HS-27A (cell line): ENCODE measurements at regions not wholly inside any gene's neighbourhood (a gene's known extent, or its start where the extent isn't known, plus 50 kb on each side); places are given as distances from the start of the nearest gene placed in this dataset.

Experiments used
- DNase-seq: peaks from one replicate; pipeline ENCODE4 v3.0.0-alpha.2; 2012; ENCODE audit warnings: low read depth, missing footprints

DNA sequence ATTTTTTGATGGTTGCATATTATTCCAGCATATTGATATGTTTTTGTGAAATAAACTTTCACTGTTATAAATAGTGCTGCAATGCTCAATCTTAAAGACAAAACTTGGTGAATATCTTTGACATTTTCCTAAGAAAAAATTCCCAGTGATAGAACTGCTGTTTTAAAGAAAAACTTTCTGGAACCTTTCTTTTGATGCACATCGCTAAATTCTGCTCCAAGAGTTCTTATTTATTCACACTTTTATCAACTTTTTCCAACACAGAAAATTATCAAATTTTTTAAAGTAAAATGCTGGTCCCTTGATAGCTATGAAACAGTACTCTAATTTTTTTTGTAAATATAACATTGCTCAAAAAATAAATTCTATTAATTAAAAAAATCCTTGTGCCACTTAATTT is 196.6 kb downstream of the HS3ST3A1 start:
- DNase-seq, result no peak

GRCh38 chr17:13403982-13404946 is 197.5 kb downstream of the HS3ST3A1 start:
- DNase-seq, result no peak

DNA sequence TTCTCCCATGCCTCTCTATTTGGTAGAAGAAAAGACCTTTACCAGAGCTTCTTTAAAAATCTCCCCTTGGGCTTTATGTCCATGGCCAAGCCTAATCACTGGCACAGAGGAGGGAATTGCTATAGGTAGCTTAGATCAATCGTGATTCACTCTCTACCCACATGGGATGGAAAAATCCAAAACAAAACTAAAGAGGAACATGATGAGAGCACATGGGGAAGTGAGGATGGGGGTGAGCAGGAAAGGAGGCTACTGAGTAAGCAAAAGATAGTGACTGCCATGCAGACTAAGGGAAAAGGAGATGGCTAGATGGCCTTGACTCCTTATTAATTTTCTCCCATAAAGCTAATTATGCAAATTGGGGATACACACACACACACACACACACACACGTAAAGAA is 201.2 kb downstream of the HS3ST3A1 start:
- no peak for DNase-seq

GRCh38 chr17:13398853-13399252 is 202.9 kb downstream of the HS3ST3A1 start:
- DNase-seq, result no peak

GRCh38 chr17:13398091-13398490 is 203.6 kb downstream of the HS3ST3A1 start:
- DNase-seq, result no peak

DNA sequence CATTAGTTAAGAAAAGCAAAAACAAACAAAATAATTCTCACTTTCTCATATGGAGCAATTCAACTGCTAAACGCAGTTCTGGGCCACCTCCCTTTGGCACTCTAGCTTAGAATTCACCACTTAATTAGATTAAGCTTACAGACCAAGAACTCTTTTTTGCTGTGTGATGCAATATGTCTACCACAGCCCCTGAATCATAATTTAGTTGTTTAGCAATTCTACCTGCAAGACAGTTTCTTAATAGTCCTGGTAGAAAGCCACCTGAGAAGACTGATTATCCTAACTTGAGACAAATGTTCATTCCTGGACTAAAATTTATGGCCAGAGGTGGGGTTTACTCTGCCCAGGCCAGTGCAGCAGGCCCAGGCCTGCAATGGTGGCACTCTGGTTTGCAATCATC is 205.9 kb downstream of the HS3ST3A1 start:
- DNase-seq, result no peak

- no peak for DNase-seq
Measured at GRCh38 chr17:13395346-13395745, 206.4 kb downstream of the HS3ST3A1 start.

GRCh38 chr17:13393841-13394710 is 207.7 kb downstream of the HS3ST3A1 start:
- no peak for DNase-seq

GRCh38 chr17:13387952-13388351 is 213.8 kb downstream of the HS3ST3A1 start:
- DNase-seq, result no peak

DNA sequence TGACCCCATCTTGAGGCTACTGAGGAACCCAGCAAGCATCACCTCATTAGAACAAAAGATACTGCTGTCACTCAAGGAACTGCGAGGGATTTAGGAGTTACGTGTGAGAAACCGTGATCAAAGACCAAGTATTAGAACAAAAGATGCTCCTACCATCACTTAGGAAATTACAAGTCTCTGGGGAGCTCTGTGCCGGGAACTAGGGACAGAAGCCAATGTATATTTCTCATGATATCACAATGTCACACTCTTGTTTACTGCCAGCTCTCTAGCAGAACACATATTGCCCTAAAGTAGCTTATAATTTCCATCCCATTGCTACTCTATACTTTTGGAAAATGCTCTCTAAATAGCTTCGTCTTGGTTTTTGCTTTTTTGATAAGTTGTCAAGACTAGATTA is 214.5 kb downstream of the HS3ST3A1 start:
- DNase-seq, result no peak

- no peak for DNase-seq
Measured at GRCh38 chr17:13385481-13385911, 216.2 kb downstream of the HS3ST3A1 start.

DNA sequence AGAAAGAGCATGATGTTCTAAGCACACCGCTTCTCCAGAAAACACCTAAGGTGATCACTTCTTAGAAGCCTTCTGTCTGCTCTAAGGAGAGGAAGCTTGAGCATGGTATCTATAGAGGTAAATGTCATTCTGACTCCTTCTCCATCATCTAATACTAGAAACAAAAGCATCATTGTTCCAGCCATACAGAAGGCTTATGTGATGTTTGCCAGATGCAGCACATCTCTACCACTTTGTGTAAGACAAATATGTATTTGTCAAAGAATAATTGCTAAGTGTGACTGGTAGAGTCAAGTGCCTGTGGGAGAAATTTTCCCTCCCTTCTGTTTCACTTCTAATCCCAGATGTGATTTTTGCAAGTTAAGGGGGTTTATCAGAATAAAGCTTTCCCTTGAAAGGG is 217.1 kb downstream of the HS3ST3A1 start:
- no peak for DNase-seq

DNA sequence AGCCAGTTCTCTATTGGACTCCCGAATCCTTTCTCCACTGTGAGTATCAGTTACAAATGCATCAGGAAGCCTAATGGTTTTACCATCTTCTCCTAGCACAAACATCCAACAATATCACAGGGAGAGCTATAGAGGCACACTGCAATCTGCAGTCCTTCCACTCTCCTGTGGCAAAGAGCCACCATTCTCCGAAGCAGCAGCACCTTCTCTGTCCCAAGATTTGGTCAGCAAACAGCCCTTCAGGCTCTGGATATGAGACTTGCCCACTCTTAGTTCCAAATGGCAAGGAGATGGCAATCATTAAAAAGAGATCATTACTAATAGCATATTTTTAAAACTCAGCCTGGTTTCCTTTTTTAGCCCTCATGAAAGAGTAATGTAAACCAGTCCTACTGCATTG is 223.4 kb downstream of the HS3ST3A1 start:
- DNase-seq, result no peak

DNA sequence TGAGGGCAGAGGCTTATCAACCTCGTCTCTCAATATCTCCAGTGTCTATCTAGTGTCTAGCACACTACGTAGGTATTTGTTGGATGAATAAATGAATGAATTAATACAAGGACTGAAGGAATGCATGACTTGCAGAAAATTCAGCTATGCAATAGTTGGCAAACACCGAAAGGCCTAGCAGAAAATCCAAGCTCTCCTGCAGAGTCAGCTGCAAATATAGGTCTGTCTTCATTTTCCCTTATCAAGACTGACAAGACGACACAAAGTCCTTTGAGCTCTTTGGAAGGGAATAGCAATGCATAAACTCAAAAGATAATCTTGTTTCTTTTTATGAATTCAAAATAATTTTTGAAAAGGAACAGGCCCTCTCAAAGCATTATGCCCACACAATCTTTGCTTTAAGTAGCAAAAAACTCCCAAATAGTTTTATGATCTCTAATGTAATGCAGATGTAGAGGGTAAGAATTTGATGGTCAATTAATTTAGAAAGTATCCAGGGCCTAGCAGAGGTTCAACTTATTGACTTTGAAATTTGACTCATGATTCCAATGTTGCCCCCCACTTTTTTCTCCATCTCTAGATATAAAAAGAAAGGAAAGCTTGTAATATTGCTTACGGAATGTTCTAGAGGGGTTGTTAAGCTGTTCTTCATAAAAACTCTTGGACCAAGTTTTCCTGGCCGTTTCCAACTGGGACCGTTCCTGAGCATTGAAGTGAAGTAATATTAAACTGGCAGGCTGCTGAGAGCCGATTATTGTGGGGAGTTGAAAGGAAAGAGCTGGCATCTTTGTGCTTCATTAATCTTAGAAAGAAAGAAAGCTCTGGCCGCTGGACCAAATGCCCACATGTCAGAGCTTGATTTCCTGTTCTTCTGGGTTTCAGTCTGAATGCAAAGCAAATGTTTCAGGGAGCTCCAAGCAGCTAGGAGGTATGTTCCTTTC is 227.3 kb downstream of the HS3ST3A1 start:
- no peak for DNase-seq

DNA sequence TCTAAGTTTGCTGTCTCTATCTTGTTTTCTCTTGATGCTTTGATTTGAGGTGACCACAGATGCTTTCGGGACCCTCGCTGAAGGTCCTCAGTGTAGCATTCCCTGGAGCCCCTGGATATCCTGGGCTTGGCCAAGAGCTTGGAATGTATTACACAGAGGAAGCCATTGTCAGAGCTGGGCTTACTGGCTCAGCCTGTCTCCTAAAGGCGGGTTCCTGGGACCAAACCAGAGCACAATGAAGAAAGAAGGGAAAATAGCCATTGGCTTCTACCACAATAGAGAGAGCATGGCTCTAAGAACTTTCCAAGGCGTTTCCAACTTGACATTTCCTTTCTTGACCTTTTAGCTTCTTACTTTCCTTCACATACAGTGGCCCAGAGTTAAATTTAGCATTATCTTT is 229.3 kb downstream of the HS3ST3A1 start:
- no peak for DNase-seq

DNA sequence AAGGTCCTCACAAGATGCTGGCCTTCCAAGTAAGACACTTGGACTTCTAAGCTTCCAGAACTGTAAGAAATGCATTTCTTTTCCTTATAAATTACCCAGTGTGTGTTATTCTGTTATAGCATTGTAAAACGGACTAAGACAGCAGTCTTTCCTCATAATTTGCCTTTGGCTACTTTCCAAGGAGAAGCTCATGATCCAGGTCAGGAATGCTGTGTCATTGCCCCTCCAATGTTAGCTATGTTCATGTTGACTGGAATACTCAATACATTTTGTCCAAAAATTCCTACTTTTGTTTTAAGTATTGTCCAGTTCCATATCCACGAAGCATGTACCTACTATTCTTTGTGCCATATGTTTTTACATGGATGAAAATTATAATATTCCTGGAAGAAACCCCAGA is 234.6 kb downstream of the HS3ST3A1 start:
- DNase-seq, result no peak

GRCh38 chr17:13365331-13365730 is 236.4 kb downstream of the HS3ST3A1 start:
- DNase-seq, result no peak

- DNase-seq, result no peak
Measured at GRCh38 chr17:13363771-13364170, 238.0 kb downstream of the HS3ST3A1 start.

DNA sequence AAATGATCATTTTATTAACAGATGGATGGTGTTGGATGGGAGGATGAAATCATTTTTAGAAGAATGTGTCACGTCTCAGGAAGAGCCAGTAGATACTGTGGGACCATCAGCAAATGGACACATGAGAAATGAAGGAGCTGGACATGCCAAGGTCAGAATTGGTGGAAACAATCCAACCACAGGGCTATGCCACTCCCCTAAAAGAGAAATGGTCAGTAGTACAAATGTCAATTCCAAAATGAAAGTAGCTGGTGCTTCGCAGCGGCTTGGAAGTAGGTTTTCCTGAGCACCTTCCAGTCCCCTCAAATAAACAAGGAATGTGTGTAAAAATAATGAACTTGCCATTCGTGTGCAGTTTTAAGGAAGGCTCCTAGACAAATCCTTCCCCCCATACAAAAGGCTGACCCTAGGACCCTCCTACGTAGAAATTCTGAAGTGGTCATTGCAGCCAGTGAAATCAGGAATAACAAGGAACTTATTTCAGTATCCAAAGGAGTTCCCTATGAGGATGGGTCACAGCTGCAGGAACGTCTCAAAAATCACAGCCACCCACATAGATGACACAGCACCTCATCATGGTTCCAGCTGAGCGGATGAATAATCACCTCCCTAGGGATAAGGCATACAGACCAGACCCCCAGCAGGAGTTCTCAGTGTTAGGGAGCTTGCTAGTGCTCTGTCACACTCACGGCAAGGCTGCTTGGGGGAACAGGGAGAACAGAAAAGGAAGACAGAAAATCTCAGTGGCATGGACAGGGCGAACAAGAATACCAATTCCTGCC is 239.2 kb downstream of the HS3ST3A1 start:
- no peak for DNase-seq

DNA sequence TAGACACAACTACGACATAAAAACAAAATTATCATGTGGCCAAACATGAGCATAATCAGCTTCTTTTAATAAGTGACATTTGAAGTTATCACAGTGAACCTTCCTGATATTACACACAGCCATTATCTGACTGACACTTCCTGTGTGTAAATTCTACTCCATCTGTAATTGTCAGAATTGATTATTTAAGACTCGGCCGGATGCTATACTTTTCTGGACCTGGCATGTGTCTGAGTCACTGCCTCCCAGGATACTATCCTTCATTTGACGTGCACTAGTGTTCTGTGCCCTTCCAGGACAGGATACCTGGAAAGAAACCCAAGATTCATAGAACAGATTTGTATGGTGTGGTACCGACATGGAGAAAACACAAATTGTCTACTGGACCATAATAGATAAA is 242.0 kb downstream of the HS3ST3A1 start:
- DNase-seq, result no peak

DNA sequence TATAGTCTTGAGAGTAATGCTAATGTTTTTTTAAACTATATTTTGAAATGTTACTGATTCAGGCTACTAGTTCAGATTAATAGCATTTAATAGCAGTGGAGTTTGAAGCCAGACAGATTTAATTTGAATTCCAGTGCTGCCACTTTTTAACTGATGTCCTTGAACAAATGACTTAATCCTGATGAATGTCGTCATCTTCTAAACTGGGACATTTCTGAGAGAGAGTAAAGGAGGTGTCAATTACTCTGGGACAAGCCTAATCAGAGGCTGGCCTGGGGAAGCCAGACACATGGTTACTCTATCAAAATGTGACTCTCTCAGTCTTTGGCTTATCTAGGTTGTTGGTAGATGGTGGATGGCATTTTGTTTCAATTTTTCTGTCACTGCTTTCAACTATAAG is 246.7 kb downstream of the HS3ST3A1 start:
- DNase-seq, result no peak
